ENCODE measurements at regions not wholly inside any gene's neighbourhood (a gene's known extent, or its start where the extent isn't known, plus 50 kb on each side); places are given as distances from the start of the nearest gene placed in this dataset.

DNA sequence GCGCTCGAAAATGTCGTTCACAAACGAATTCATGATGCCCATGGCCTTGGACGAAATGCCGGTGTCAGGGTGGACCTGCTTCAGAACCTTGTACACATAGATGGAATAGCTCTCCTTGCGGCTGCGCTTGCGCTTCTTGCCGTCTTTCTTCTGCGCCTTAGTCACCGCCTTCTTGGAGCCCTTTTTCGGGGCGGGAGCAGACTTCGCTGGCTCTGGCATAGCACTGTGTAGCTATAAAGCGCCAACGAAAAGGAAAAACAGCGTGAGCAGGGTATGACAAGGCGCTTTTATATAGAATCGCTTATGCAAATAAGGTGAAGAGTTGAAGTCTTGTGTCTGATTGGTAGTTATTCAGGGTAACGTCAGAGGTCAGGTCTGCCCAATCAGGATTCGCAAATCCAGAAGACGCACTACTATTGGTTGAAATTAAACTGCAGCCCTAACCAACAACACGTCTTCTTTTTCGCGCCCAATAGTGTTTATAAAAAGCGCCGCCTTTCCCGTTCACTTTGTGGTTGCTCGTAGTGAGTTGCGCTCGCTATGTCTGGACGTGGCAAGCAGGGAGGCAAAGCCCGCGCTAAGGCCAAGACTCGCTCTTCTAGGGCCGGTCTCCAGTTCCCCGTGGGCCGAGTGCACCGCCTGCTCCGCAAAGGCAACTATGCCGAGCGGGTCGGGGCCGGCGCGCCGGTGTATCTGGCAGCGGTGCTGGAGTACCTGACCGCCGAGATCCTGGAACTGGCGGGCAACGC, 114.8 kb upstream of the PRSS16 start (continued):
- TF ChIP-seq, protein P1, sequence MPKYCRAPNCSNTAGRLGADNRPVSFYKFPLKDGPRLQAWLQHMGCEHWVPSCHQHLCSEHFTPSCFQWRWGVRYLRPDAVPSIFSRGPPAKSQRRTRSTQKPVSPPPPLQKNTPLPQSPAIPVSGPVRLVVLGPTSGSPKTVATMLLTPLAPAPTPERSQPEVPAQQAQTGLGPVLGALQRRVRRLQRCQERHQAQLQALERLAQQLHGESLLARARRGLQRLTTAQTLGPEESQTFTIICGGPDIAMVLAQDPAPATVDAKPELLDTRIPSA (CRISPR knock-in tag; IDR thresholded peaks at IDR 0.05; ENCODE audit: borderline replicate concordance): no peak
- no peak for TF ChIP-seq MYNN (CRISPR knock-in tag; IDR thresholded peaks at IDR 0.05; ENCODE audit: low read depth)
- TF ChIP-seq, protein P2, sequence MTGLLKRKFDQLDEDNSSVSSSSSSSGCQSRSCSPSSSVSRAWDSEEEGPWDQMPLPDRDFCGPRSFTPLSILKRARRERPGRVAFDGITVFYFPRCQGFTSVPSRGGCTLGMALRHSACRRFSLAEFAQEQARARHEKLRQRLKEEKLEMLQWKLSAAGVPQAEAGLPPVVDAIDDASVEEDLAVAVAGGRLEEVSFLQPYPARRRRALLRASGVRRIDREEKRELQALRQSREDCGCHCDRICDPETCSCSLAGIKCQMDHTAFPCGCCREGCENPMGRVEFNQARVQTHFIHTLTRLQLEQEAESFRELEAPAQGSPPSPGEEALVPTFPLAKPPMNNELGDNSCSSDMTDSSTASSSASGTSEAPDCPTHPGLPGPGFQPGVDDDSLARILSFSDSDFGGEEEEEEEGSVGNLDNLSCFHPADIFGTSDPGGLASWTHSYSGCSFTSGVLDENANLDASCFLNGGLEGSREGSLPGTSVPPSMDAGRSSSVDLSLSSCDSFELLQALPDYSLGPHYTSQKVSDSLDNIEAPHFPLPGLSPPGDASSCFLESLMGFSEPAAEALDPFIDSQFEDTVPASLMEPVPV (CRISPR knock-in tag; IDR thresholded peaks at IDR 0.05): peak; percentile 68
- peak; percentile 63 for TF ChIP-seq HDAC1 (CRISPR knock-in tag; IDR thresholded peaks at IDR 0.05)
- peak; percentile 48; the same call in 1 of the 2 replicates for TF ChIP-seq SNAPC2 (CRISPR knock-in tag; IDR thresholded peaks at IDR 0.05)
- TF ChIP-seq ZNF275 (CRISPR knock-in tag; IDR thresholded peaks at IDR 0.05; ENCODE audit: borderline replicate concordance): 0 out of 2 replicates have a peak, but pooled peaks have one; percentile 46
- TF ChIP-seq, protein P3, sequence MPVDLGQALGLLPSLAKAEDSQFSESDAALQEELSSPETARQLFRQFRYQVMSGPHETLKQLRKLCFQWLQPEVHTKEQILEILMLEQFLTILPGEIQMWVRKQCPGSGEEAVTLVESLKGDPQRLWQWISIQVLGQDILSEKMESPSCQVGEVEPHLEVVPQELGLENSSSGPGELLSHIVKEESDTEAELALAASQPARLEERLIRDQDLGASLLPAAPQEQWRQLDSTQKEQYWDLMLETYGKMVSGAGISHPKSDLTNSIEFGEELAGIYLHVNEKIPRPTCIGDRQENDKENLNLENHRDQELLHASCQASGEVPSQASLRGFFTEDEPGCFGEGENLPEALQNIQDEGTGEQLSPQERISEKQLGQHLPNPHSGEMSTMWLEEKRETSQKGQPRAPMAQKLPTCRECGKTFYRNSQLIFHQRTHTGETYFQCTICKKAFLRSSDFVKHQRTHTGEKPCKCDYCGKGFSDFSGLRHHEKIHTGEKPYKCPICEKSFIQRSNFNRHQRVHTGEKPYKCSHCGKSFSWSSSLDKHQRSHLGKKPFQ (CRISPR knock-in tag; IDR thresholded peaks at IDR 0.05; ENCODE audit: insufficient replicate concordance): no peak
- peak; percentile 85; the same call in 1 of the 2 replicates for TF ChIP-seq POLR2AphosphoS2 (IDR thresholded peaks at IDR 0.05; ENCODE audit: low read depth, low read length)
- no peak for TF ChIP-seq ZNF652 (CRISPR knock-in tag; IDR thresholded peaks at IDR 0.05; ENCODE audit: borderline replicate concordance, low read depth)
- 0 out of 2 replicates have a peak, but pooled peaks have one; percentile 8 for TF ChIP-seq BCL6 (CRISPR knock-in tag; IDR thresholded peaks at IDR 0.05)
- TF ChIP-seq ZNF660 (CRISPR knock-in tag; IDR thresholded peaks at IDR 0.05; ENCODE audit: borderline replicate concordance, low read depth): no peak
- TF ChIP-seq ZNF792 (CRISPR knock-in tag; IDR thresholded peaks at IDR 0.05): no peak
- TF ChIP-seq ZNF121 (CRISPR knock-in tag; IDR thresholded peaks at IDR 0.05): no peak
- TF ChIP-seq, protein P4, sequence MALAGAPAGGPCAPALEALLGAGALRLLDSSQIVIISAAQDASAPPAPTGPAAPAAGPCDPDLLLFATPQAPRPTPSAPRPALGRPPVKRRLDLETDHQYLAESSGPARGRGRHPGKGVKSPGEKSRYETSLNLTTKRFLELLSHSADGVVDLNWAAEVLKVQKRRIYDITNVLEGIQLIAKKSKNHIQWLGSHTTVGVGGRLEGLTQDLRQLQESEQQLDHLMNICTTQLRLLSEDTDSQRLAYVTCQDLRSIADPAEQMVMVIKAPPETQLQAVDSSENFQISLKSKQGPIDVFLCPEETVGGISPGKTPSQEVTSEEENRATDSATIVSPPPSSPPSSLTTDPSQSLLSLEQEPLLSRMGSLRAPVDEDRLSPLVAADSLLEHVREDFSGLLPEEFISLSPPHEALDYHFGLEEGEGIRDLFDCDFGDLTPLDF (CRISPR knock-in tag; IDR thresholded peaks at IDR 0.05): peak; percentile 90
- TF ChIP-seq ZNF737 (CRISPR knock-in tag; IDR thresholded peaks at IDR 0.05; ENCODE audit: borderline replicate concordance): 0 out of 2 replicates have a peak, but pooled peaks have one; percentile 34
- no peak for TF ChIP-seq ATF4 (CRISPR knock-in tag; IDR thresholded peaks at IDR 0.05)
- TF ChIP-seq NFYB (CRISPR knock-in tag; IDR thresholded peaks at IDR 0.05): peak; percentile 88
- TF ChIP-seq ZFP41 (CRISPR knock-in tag; IDR thresholded peaks at IDR 0.05; ENCODE audit: borderline replicate concordance): no peak
- TF ChIP-seq PCBP2 (optimal IDR thresholded peaks at IDR 0.05; ENCODE audit: low read depth, low read length, poor library complexity, severe bottlenecking): no peak

Data from HepG2 (cell line).